OCI-LY3 (cell line): ENCODE measurements at regions not wholly inside any gene's neighbourhood (a gene's known extent, or its start where the extent isn't known, plus 50 kb on each side); places are given as distances from the start of the nearest gene placed in this dataset.

Experiments used
- H2AFZ ChIP-seq: fragments of 200-600, 300-600 bp; shearing (Covaris generic); 2 replicates; pipeline ENCODE4 v1.6.0; 2014; ENCODE audit warnings: antibody characterized with exemption, low read depth, low read length
- H3K27ac ChIP-seq: fragments of 200-600, 300-600 bp; sonication (generic); 2 replicates; pipeline ENCODE4 v1.5.1; 2014; ENCODE audit warnings: mild to moderate bottlenecking, low read length, moderate library complexity, mixed read lengths
- H3K27me3 ChIP-seq: fragments of 200-600, 300-600 bp; sonication (generic); 2 replicates; pipeline ENCODE4 v1.6.1; 2014; ENCODE audit warnings: low read depth, low read length, mixed read lengths
- H3K36me3 ChIP-seq: fragments of 200-600, 300-600 bp; sonication (generic); replicated peaks from 2 replicates; pipeline ENCODE3; 2014; ENCODE audit warnings: low read depth, low read length, mixed read lengths
- H3K4me1 ChIP-seq: fragments of 300-600, 200-600 bp; sonication (generic); 2 replicates; pipeline ENCODE4 v1.6.1; 2014; ENCODE audit warnings: low read length, mixed read lengths
- H3K4me2 ChIP-seq: fragments of 200-600, 300-600 bp; sonication (generic); 2 replicates; pipeline ENCODE4 v1.6.1; 2014; ENCODE audit warnings: low read length, mixed read lengths
- H3K4me3 ChIP-seq: fragments of 300-600, 200-600 bp; sonication (generic); 2 replicates; pipeline ENCODE4 v1.5.1; 2014; ENCODE audit warnings: antibody characterized with exemption, mild to moderate bottlenecking, low read length, moderate library complexity
- H3K79me2 ChIP-seq: fragments of 300-600, 200-600 bp; shearing (Covaris generic); 2 replicates; pipeline ENCODE4 v1.6.1; 2014; ENCODE audit warnings: mild to moderate bottlenecking, low read length, mixed read lengths
- H3K9ac ChIP-seq: fragments of 300-600, 200-600 bp; shearing (Covaris generic); 2 replicates; pipeline ENCODE4 v1.6.0; 2014; ENCODE audit warnings: mild to moderate bottlenecking, low read length, moderate library complexity
- H3K9me3 ChIP-seq: fragments of 200-600, 300-600 bp; shearing (Covaris generic); 2 replicates; pipeline ENCODE4 v1.6.1; 2014; ENCODE audit warnings: low read length, mixed read lengths; ENCODE audit not compliant: insufficient read depth
- H4K20me1 ChIP-seq: fragments of 200-600, 300-600 bp; sonication (generic); 2 replicates; pipeline ENCODE4 v1.6.1; 2016; ENCODE audit warnings: low read length, mixed read lengths; ENCODE audit not compliant: insufficient read depth
- EZH2phosphoT487 ChIP-seq: fragments of 200-600 bp; shearing (Covaris generic); IDR thresholded peaks from 2 replicates; pipeline ENCODE4 v1.6.1; 2018; ENCODE audit warnings: antibody characterized with exemption, mixed run types, low read depth
- TF ChIP-seq, protein P1 (sequence below): fragments of 200-600, 300-600 bp; sonication (generic); IDR thresholded peaks from 2 replicates; pipeline ENCODE4 v1.5.1; 2014; ENCODE audit warnings: antibody characterized with exemption, low read length, low read depth

DNA sequence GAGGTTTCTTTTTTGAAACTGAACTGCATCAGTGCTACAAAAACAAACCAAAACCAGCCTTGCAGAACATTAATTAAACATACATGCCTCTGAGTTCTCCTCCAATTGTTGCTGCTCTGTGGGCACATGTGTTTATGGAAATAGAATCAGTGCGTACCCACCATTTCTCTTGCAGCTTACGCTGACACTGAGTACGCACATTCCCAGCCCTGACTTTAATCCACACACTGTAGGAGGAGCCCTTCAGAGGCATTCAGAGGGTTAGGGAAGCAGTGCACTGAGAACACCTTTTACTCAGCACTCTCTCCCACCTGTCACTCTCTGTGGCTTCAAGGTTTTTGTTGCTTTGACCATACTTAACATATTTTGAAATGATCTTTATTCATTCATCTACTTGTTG, 250.5 kb upstream of the PWP1 start:
- H3K9me3 ChIP-seq: no peaks in the 10 kb centered on the region
- TF ChIP-seq, protein P1, sequence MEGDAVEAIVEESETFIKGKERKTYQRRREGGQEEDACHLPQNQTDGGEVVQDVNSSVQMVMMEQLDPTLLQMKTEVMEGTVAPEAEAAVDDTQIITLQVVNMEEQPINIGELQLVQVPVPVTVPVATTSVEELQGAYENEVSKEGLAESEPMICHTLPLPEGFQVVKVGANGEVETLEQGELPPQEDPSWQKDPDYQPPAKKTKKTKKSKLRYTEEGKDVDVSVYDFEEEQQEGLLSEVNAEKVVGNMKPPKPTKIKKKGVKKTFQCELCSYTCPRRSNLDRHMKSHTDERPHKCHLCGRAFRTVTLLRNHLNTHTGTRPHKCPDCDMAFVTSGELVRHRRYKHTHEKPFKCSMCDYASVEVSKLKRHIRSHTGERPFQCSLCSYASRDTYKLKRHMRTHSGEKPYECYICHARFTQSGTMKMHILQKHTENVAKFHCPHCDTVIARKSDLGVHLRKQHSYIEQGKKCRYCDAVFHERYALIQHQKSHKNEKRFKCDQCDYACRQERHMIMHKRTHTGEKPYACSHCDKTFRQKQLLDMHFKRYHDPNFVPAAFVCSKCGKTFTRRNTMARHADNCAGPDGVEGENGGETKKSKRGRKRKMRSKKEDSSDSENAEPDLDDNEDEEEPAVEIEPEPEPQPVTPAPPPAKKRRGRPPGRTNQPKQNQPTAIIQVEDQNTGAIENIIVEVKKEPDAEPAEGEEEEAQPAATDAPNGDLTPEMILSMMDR: no peak
- no peak for TF ChIP-seq EZH2phosphoT487

DNA sequence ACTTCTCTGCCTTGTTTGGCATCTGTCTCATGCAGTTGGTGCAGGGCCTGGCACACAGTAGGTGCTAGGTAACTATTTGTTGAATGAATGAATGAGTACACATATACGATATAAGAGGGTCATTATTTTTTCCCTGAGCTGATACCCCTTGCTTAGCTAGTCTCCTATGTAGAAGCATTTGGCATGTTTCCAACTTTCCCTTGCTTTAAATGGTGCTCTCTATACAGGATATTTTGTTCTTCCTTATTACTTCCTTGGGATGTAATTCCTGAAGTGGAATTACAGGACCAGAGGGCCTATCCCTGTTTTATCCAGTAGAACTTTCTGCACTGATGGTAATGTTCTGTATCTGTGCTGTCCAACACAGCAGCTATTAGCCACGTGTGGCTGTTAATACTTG, 250.1 kb upstream of the PWP1 start:
- Histone ChIP-seq H3K9me3 (no peaks in the 10 kb centered on the region), H3K27me3 (0 out of 2 replicates have a peak, but pooled peaks cover 5% of the 10 kb centered on the region), H2AFZ (no peak overlapping the region), H4K20me1 (no peaks in the 10 kb centered on the region), H3K9ac (no peak overlapping the region), H3K36me3 (no peaks in the 10 kb centered on the region), H3K27ac (no peak overlapping the region), H3K4me2 (no peak overlapping the region), H3K79me2 (no peaks in the 10 kb centered on the region), H3K4me3 (no peak overlapping the region), H3K4me1 (no peaks in the 10 kb centered on the region)
- TF ChIP-seq EZH2phosphoT487: no peak
- TF ChIP-seq, protein P1: no peak

More for the DNA sequence above, 250.5 kb upstream of the PWP1 start:
- no peaks in the 10 kb centered on the region for H3K4me1 ChIP-seq
- H3K27me3 ChIP-seq: 0 out of 2 replicates have a peak, but pooled peaks cover 5% of the 10 kb centered on the region
- no peaks in the 10 kb centered on the region for H3K36me3 ChIP-seq
- H3K9ac ChIP-seq: no peak overlapping the region
- no peak overlapping the region for H3K4me3 ChIP-seq
- H2AFZ ChIP-seq: no peak overlapping the region
- no peaks in the 10 kb centered on the region for H4K20me1 ChIP-seq
- no peak overlapping the region for H3K27ac ChIP-seq
- H3K4me2 ChIP-seq: no peak overlapping the region
- H3K79me2 ChIP-seq: no peaks in the 10 kb centered on the region

DNA sequence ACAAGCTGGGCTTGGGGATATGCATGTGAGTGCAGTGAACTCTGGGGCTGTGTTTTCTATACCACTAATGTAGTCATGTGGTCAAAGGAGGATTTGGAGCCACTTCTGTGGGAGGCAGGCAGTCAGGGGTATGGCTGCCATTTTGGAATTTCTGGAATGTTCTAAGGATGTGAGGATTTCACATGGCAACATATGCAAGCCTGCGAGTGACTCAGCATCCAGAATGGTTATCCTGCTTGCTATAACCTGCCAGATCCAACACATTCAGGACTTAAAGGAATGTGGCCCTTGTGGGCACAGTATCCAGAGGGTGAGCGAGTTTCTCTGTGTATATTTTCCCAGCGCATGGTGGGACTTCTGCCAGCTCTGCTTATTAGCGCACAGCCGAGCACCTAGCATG, 249.2 kb upstream of the PWP1 start:
- Histone ChIP-seq H3K79me2 (no peaks in the 10 kb centered on the region), H3K4me2 (no peak overlapping the region), H3K9me3 (no peaks in the 10 kb centered on the region), H3K4me1 (no peaks in the 10 kb centered on the region), H3K36me3 (no peaks in the 10 kb centered on the region), H3K4me3 (no peak overlapping the region), H3K27me3 (0 out of 2 replicates have a peak, but pooled peaks cover 5% of the 10 kb centered on the region), H3K27ac (no peak overlapping the region), H3K9ac (no peak overlapping the region), H2AFZ (no peak overlapping the region), H4K20me1 (no peaks in the 10 kb centered on the region)
- no peak for TF ChIP-seq EZH2phosphoT487
- TF ChIP-seq, protein P1: no peak

DNA sequence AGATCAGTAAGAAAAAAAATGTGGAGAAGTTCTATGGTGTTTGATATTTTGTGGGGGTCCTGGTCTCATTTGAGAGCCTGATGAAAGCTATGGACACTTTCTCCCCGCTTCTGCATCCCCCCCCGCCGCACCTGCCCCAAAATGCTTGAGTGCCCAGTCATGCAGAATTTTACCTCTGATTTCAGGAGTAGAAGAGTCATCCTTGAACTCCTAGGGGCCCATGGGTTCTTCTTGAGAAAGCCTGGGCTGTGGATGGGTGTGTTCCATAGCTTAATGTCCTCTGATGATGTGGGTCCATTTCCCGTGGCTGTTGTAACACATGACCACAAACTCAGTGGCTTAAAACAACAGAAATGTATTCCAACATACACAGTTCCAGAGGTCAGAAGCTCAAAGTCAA, 248.8 kb upstream of the PWP1 start:
- H3K36me3 ChIP-seq: no peaks in the 10 kb centered on the region
- H3K4me1 ChIP-seq: no peaks in the 10 kb centered on the region
- H3K79me2 ChIP-seq: no peaks in the 10 kb centered on the region
- H3K27ac ChIP-seq: no peak overlapping the region
- no peak overlapping the region for H3K9ac ChIP-seq
- TF ChIP-seq, protein P1: no peak
- TF ChIP-seq EZH2phosphoT487: no peak
- H3K4me2 ChIP-seq: no peak overlapping the region
- H2AFZ ChIP-seq: no peak overlapping the region
- 0 out of 2 replicates have a peak, but pooled peaks cover 5% of the 10 kb centered on the region for H3K27me3 ChIP-seq
- H4K20me1 ChIP-seq: no peaks in the 10 kb centered on the region
- H3K9me3 ChIP-seq: no peaks in the 10 kb centered on the region
- H3K4me3 ChIP-seq: no peak overlapping the region
